ENCODE measurements at regions not wholly inside any gene's neighbourhood (a gene's known extent, or its start where the extent isn't known, plus 50 kb on each side); places are given as distances from the start of the nearest gene placed in this dataset.

- TF ChIP-seq CTCF (conservative IDR thresholded peaks at IDR 0.05) (no peak), ZFX (IDR thresholded peaks at IDR 0.05) (no peak)
Measured at GRCh38 chr3:111333642-111334041, 208.4 kb upstream of the CD96 start.
